ENCODE measurements at regions not wholly inside any gene's neighbourhood (a gene's known extent, or its start where the extent isn't known, plus 50 kb on each side); places are given as distances from the start of the nearest gene placed in this dataset.
"Not testable (repeated sequence)": the region's sequence is repeated elsewhere in the genome, so short reads cannot be mapped to it uniquely, and the experiment has no call there.

DNA sequence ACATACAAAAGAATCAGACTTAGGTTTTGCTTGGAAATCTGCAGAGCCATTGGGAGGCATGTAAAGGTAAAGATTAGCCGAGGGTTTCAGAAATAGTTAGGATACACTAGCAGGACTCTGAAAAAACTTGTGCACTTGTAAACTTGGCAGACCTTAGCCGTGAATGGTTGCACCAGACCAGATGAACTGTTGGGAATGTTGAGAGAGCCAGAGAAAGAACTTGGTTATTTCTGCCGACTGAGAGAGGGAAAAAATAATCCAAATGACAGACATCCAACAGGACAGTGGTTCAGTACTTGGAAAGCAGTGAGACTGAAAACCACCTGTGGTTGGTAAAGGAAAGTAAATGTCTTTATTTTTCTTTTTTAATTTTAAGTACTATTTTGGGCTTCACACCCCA is 222.5 kb upstream of the DDHD1 start:
- H3K4me3 ChIP-seq (replicated peaks in 1 of 2; ENCODE audit: low read depth in 2 of 2, low read length in 2 of 2): no peak overlapping the region
- no peak for DNase-seq (ENCODE audit: low read depth in 2 of 2)
- TF ChIP-seq, protein P1, sequence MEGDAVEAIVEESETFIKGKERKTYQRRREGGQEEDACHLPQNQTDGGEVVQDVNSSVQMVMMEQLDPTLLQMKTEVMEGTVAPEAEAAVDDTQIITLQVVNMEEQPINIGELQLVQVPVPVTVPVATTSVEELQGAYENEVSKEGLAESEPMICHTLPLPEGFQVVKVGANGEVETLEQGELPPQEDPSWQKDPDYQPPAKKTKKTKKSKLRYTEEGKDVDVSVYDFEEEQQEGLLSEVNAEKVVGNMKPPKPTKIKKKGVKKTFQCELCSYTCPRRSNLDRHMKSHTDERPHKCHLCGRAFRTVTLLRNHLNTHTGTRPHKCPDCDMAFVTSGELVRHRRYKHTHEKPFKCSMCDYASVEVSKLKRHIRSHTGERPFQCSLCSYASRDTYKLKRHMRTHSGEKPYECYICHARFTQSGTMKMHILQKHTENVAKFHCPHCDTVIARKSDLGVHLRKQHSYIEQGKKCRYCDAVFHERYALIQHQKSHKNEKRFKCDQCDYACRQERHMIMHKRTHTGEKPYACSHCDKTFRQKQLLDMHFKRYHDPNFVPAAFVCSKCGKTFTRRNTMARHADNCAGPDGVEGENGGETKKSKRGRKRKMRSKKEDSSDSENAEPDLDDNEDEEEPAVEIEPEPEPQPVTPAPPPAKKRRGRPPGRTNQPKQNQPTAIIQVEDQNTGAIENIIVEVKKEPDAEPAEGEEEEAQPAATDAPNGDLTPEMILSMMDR (IDR thresholded peaks at IDR 0.05; ENCODE audit: low read depth, low read length): no peak

DNA sequence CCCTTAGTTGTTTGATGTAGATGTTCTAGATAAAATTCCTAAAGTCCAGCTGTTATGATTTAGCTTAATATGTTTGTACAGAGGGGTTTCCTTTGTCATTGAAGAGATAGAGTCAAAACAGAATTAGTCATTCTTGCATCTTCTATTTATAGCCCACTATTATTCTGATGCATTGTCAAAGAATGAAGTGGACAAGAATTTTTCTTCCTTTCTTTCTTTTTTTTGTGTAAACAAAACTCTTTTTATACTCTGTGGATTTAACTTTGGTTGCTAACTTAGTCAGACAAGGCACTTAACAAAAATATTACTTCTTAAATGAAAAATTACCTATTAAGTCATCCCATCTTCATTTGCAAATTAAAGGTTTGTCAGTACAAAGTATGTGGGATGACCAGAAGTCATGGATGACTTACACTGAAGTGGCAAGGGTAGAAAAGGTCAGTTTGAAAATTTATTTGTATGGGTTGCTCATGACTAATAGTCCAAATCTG is 215.6 kb upstream of the DDHD1 start:
- DNase-seq (ENCODE audit: low read depth in 2 of 2): peak; percentile 48 to 82
- no peak overlapping the region for H3K4me3 ChIP-seq (replicated peaks in 1 of 2; ENCODE audit: low read depth in 2 of 2, low read length in 2 of 2)
- TF ChIP-seq, protein P1 (IDR thresholded peaks at IDR 0.05; ENCODE audit: low read depth, low read length): no peak

DNA sequence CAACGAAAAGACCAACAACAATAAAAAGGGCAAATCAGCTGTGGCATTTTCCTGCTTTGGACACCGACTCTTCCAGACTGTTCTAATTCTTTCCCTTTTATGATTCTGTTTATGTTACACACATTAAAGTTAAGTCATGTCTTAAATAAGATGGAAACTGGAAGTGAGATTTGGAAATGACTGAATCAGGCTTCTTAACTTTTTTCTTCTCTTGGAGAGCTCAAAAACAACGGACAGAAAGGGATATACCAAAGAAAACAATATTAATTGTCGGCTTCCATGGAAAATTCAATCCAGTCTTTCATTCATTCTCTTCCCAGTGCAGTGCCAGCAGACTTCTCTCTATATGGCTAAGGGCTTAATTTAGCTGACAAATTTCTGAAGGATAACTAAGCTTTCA is 214.9 kb upstream of the DDHD1 start:
- no peak overlapping the region for H3K4me3 ChIP-seq (replicated peaks in 1 of 2; ENCODE audit: low read depth in 2 of 2, low read length in 2 of 2)
- DNase-seq (ENCODE audit: low read depth in 2 of 2): peak in 1 of 2 donors; percentile 22
- TF ChIP-seq, protein P1 (IDR thresholded peaks at IDR 0.05; ENCODE audit: low read depth, low read length): no peak

DNA sequence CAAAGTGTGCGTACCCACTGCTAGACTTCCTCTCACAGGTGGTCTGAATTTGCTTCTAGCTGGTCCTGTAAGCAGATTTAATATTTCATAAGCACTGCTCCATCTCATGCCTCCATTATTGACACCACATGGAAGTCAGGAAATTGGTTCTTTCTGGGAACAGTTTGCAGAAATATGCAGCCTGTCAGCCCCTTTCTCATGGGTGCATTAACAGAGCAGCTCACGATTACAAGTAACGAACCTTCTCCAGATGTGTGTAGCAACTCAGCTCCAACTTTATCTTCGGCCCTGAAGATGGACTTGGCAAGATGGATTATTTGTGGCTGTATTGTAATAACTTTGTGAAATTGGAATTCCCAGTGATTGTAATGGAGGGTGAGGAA is 214.5 kb upstream of the DDHD1 start:
- H3K4me3 ChIP-seq (replicated peaks in 1 of 2; ENCODE audit: low read depth in 2 of 2, low read length in 2 of 2): no peak overlapping the region
- peak; percentile 29 to 73 for DNase-seq (ENCODE audit: low read depth in 2 of 2)
- TF ChIP-seq, protein P1 (IDR thresholded peaks at IDR 0.05; ENCODE audit: low read depth, low read length): no peak

DNA sequence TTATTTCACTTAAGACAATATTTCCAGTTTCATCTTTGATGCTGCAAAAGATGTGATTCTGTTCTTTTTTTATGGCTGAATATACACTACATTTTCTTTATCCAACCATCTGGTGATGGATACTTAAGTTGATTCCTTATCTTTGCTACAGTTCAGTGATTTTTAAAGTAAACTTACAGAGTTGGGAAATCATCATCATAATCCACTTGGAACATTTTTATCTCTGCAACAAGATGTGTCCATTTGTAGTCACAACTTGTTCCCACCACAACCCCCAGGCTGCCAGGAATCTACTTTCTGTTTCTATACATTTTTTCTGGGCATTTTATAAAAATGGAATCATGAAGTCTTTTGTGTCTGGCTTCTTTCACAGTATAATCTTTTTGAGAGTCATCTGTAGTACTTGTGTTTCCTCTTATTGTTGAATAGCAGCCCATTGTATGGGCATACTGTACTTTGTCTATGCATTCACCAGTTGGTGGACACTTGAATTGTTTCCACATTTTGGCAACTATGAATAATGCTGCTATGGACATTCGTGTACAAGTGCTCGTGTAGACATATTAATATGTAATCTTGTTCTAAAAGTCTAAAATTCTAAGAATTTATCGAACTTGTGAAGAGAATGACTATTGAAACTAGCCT is 212.5 kb upstream of the DDHD1 start:
- peak; percentile 31 to 38 for DNase-seq (ENCODE audit: low read depth in 2 of 2)
- no peak overlapping the region for H3K4me3 ChIP-seq (replicated peaks in 1 of 2; ENCODE audit: low read depth in 2 of 2, low read length in 2 of 2)
- TF ChIP-seq, protein P1 (IDR thresholded peaks at IDR 0.05; ENCODE audit: low read depth, low read length): no peak

DNA sequence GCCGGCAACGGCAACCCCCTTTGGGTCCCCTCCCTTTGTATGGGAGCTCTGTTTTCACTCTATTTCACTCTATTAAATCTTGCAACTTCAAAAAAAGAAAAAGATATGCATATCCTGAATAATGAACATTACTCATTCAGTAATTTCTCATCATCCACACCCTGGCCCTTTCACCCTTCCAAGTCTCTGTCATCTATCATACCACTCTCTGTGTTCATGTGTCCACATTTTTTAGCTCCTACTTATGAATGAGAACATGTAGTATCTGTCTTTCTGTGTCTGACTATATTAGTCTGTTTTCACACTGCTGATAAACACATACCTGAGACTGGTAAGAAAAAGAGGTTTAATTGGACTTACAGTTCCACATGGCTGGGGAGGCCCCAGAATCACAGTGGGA is 209.8 kb upstream of the DDHD1 start:
- not testable (repeated sequence) for H3K4me3 ChIP-seq (replicated peaks in 1 of 2; ENCODE audit: low read depth in 2 of 2, low read length in 2 of 2)
- DNase-seq (ENCODE audit: low read depth in 2 of 2): peak; percentile 30 to 32

DNA sequence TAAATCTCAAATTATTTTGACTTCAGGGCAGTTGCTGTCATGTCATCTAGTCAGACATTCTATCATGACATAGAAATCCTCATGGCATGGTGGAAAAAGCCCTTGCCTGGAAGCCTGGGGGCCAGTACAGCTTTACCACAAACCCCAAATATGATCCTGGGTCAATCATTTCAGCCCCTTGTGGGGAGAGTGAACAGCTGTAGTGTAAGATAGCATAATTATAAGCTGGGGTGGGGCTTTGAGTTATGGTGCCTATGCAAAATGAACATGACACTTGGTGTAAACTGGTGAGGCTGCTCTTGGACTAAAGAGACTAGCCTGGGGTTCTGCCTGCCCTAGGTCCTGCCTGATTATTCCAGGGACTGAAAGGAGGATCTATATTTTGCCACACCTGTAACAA is 207.7 kb upstream of the DDHD1 start:
- no peak for DNase-seq (ENCODE audit: low read depth in 2 of 2)
- H3K4me3 ChIP-seq (replicated peaks in 1 of 2; ENCODE audit: low read depth in 2 of 2, low read length in 2 of 2): no peak overlapping the region
- TF ChIP-seq, protein P1 (IDR thresholded peaks at IDR 0.05; ENCODE audit: low read depth, low read length): no peak
